GM20000 (cell line): ENCODE measurements at regions not wholly inside any gene's neighbourhood (a gene's known extent, or its start where the extent isn't known, plus 50 kb on each side); places are given as distances from the start of the nearest gene placed in this dataset.

ENCODE experiments used
- DNase-seq: peaks from one replicate; pipeline ENCODE4 v3.0.0; 2012; ENCODE audit warnings: low spot score
- CTCF ChIP-seq: IDR thresholded peaks from 2 replicates; pipeline ENCODE4 v1.5.1; 2012; ENCODE audit warnings: mild to moderate bottlenecking, control low read depth; ENCODE audit errors: extremely low read depth, missing control alignments

DNA sequence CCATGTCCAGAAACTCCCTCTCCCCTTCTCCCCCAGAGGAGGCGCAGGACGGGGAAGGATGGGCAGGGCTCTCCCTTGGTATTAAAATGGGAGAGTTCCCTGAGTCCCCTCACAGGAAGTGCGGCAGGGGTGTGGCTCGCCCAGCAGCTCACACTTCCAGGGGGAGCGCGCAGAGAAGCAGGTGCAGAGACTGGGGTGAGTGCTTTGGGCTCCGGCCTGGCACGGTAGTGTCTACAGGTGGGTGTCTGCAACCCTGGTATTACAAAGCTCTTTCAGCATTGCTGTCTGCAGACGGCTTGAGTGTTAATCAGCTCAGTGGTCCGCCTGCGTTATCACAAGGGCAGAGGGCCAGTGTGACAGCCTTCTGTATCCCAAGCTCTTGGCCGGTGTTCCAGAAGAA lies 114.9 kb upstream of the FBXL7 start:
- no peak for TF ChIP-seq CTCF
- no peak for DNase-seq

DNA sequence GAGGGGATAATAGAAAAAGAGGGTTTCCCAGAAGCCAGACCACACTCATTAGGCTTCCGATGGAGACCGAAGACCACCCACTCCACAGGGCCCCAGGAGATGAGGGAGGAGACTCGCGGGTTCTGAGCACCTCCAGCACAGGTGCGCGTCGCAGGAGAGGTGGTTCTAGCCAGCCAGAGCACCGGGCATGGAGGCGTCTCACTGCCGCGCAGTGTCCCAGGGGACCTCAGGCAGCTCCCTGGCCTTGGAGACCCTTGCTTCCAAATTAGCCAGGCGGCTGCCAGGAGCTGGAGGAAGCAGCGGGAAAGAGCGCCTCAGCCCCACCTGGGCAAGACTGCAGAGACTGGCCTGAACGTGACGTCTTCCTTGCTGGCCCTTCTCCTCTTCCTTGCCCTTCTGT lies 115.4 kb upstream of the FBXL7 start:
- TF ChIP-seq CTCF, result no peak
- DNase-seq, result no peak

GRCh38 chr5:15384176-15384575 lies 115.8 kb upstream of the FBXL7 start:
- no peak for TF ChIP-seq CTCF
- DNase-seq, result no peak

GRCh38 chr5:15383469-15383868 lies 116.5 kb upstream of the FBXL7 start:
- no peak for DNase-seq
- no peak for TF ChIP-seq CTCF

DNA sequence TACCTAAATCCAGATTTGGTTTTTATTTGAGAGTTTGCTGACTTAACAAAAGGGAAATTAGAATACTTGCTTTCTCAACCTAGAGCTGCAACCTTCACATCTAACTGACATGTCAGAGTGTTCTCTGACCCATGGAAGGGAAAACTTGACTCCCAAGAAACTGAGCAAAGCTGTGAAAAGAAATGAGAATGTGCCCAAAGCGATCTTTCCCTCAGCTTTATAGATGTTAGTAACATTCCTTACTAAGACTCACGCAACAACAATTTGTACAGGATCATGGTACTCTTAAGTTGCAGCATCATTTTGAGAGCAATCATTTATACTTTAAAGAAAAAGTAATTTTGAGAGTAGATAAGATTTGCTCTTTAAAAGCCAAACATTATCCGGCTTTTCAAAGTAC lies 117.0 kb upstream of the FBXL7 start:
- no peak for TF ChIP-seq CTCF
- no peak for DNase-seq

- no peak for DNase-seq
- no peak for TF ChIP-seq CTCF
Observed at GRCh38 chr5:15377573-15378340, 122.2 kb upstream of the FBXL7 start.

DNA sequence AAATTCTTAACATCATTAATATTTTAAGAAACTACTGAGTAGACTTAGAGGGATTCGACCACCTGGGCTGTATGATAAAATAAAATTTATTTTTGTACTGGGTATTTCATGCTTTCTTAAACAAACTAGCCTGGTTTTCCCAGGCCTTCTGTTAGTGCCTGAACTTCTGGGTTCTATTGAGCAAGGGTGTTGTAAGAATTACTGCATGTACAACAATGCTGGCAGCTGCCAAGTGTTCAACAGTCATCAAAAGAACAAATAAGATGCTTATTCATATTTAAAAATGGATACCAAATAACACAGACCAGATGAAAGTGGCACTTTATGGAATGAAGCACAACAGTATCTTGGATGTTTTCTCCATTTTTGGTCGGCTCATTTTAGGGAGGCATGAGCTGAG lies 123.2 kb upstream of the FBXL7 start:
- DNase-seq, result no peak
- TF ChIP-seq CTCF, result no peak
